MM.1S (cell line): ENCODE measurements at regions not wholly inside any gene's neighbourhood (a gene's known extent, or its start where the extent isn't known, plus 50 kb on each side); places are given as distances from the start of the nearest gene placed in this dataset.

Experiments used
- DNase-seq: peaks from one replicate; pipeline ENCODE4 v3.0.0-alpha.2; 2015
- H2AFZ ChIP-seq: fragments of 300-600 bp; sonication (generic); 2 replicates; pipeline ENCODE4 v1.6.0; 2016; ENCODE audit warnings: antibody characterized with exemption, low read length
- H3F3A ChIP-seq: fragments of 300-600 bp; sonication (generic); 2 replicates; pipeline ENCODE4 v1.6.1; 2016; ENCODE audit warnings: mild to moderate bottlenecking, antibody characterized with exemption, low read length, moderate library complexity, mixed read lengths; ENCODE audit not compliant: insufficient read depth
- H3K27ac ChIP-seq: fragments of 300-600 bp; sonication (generic); 2 replicates; pipeline ENCODE4 v1.5.1; 2016; ENCODE audit warnings: mild to moderate bottlenecking, low read length
- H3K27me3 ChIP-seq: fragments of 300-600 bp; sonication (generic); replicated peaks from 2 replicates; pipeline ENCODE4 v1.6.0; 2016; ENCODE audit warnings: low read length; ENCODE audit not compliant: insufficient read depth
- H3K36me3 ChIP-seq: fragments of 300-600 bp; sonication (generic); replicated peaks from 2 replicates; pipeline ENCODE4 v1.6.1; 2016; ENCODE audit warnings: mild to moderate bottlenecking, low read length, mixed read lengths; ENCODE audit not compliant: insufficient read depth
- H3K4me1 ChIP-seq: fragments of 300-600 bp; sonication (generic); 2 replicates; pipeline ENCODE4 v1.6.1; 2016; ENCODE audit warnings: low read length, mixed read lengths
- H3K4me2 ChIP-seq: fragments of 300-600 bp; sonication (generic); 2 replicates; pipeline ENCODE4 v1.6.0; 2016; ENCODE audit warnings: low read depth, low read length
- H3K4me3 ChIP-seq: fragments of 300-600 bp; sonication (generic); 2 replicates; pipeline ENCODE4 v1.5.1; 2016; ENCODE audit warnings: low read length, mixed read lengths
- H3K79me2 ChIP-seq: fragments of 300-600 bp; sonication (generic); 2 replicates; pipeline ENCODE4 v1.6.1; 2016; ENCODE audit warnings: mixed run types, low read length, mixed read lengths
- H3K9ac ChIP-seq: fragments of 300-600 bp; sonication (generic); 2 replicates; pipeline ENCODE4 v1.6.1; 2016; ENCODE audit warnings: low read length, mixed read lengths
- H3K9me2 ChIP-seq: fragments of 300-600 bp; sonication (generic); replicated peaks from 2 replicates; pipeline ENCODE4 v1.6.1; 2016; ENCODE audit warnings: mild to moderate bottlenecking, low read length, mixed read lengths; ENCODE audit not compliant: insufficient read depth
- H3K9me3 ChIP-seq: fragments of 300-600 bp; sonication (generic); replicated peaks from 2 replicates; pipeline ENCODE4 v1.6.1; 2016; ENCODE audit warnings: mild to moderate bottlenecking, low read length, mixed read lengths; ENCODE audit not compliant: insufficient read depth
- H4K20me1 ChIP-seq: fragments of 300-600 bp; sonication (generic); 2 replicates; pipeline ENCODE4 v1.6.1; 2016; ENCODE audit warnings: mild to moderate bottlenecking, low read length, moderate library complexity, mixed read lengths; ENCODE audit not compliant: insufficient read depth
- EZH2 ChIP-seq: fragments of 300-600 bp; sonication (generic); optimal IDR thresholded peaks from 2 replicates; pipeline ENCODE3; 2017; ENCODE audit warnings: low read depth, mild to moderate bottlenecking, antibody characterized with exemption, low read length, mixed read lengths
- EZH2phosphoT487 ChIP-seq: fragments of 300-600 bp; sonication (generic); IDR thresholded peaks from 2 replicates; pipeline ENCODE4 v1.6.1; 2018; ENCODE audit warnings: antibody characterized with exemption, low read length
- TF ChIP-seq, protein P1 (sequence below): fragments of 300-600 bp; sonication (generic); IDR thresholded peaks from 2 replicates; pipeline ENCODE4 v1.5.1; 2016; ENCODE audit warnings: antibody characterized with exemption, low read length, mixed read lengths

GRCh38 chr7:26550492-26550891 lies 258.8 kb downstream of the SNX10 start:
- Histone ChIP-seq H3K27ac (no peak overlapping the region), H2AFZ (no peak overlapping the region), H3K9me2 (no peaks in the 10 kb centered on the region), H3K79me2 (no peaks in the 10 kb centered on the region), H3K27me3 (no peaks in the 10 kb centered on the region), H3K4me1 (no peaks in the 10 kb centered on the region), H3F3A (no peaks in the 10 kb centered on the region), H3K9ac (no peak overlapping the region), H3K9me3 (no peaks in the 10 kb centered on the region), H3K36me3 (no peaks in the 10 kb centered on the region), H4K20me1 (no peaks in the 10 kb centered on the region), H3K4me2 (no peak overlapping the region), H3K4me3 (no peak overlapping the region)
- no peak for DNase-seq
- no peak for TF ChIP-seq EZH2phosphoT487
- no peak for TF ChIP-seq EZH2
- TF ChIP-seq, protein P1, sequence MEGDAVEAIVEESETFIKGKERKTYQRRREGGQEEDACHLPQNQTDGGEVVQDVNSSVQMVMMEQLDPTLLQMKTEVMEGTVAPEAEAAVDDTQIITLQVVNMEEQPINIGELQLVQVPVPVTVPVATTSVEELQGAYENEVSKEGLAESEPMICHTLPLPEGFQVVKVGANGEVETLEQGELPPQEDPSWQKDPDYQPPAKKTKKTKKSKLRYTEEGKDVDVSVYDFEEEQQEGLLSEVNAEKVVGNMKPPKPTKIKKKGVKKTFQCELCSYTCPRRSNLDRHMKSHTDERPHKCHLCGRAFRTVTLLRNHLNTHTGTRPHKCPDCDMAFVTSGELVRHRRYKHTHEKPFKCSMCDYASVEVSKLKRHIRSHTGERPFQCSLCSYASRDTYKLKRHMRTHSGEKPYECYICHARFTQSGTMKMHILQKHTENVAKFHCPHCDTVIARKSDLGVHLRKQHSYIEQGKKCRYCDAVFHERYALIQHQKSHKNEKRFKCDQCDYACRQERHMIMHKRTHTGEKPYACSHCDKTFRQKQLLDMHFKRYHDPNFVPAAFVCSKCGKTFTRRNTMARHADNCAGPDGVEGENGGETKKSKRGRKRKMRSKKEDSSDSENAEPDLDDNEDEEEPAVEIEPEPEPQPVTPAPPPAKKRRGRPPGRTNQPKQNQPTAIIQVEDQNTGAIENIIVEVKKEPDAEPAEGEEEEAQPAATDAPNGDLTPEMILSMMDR = no peak

- TF ChIP-seq, protein P1 = no peak
- TF ChIP-seq EZH2 (no peak), EZH2phosphoT487 (no peak)
- Histone ChIP-seq H4K20me1 (no peaks in the 10 kb centered on the region), H3K27ac (no peak overlapping the region), H3K36me3 (no peaks in the 10 kb centered on the region), H3F3A (no peaks in the 10 kb centered on the region), H3K9ac (no peak overlapping the region), H3K27me3 (no peaks in the 10 kb centered on the region), H2AFZ (no peak overlapping the region), H3K9me2 (no peaks in the 10 kb centered on the region), H3K4me2 (no peak overlapping the region), H3K9me3 (no peaks in the 10 kb centered on the region), H3K4me3 (no peak overlapping the region), H3K79me2 (no peaks in the 10 kb centered on the region), H3K4me1 (no peaks in the 10 kb centered on the region)
- no peak for DNase-seq
Observed at GRCh38 chr7:26551740-26552139, 260.1 kb downstream of the SNX10 start.

DNA sequence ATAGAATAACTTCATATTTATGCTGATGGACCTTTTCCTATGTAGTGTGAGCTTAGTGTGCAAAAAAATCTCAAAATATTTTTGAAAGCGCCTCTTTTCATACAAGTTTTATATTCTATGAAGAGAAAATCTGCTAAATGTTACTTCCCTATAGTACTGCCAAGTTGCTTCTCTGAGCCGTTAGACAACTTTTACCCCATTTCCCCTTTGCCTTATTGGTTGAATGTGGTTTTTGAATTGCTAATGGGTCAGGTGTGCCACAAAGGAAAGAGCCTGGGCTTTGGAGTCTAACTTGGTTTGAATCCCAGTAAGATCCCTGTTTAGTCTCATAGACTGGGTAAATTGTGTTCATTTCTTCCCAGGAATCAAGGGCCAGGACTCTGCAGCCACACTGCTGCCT lies 261.5 kb downstream of the SNX10 start:
- H3K27me3 ChIP-seq = no peaks in the 10 kb centered on the region
- no peak for DNase-seq
- no peak overlapping the region for H3K27ac ChIP-seq
- H3F3A ChIP-seq = no peaks in the 10 kb centered on the region
- no peak overlapping the region for H2AFZ ChIP-seq
- TF ChIP-seq EZH2phosphoT487 (no peak), EZH2 (no peak)
- TF ChIP-seq, protein P1 = no peak
- no peaks in the 10 kb centered on the region for H4K20me1 ChIP-seq
- no peaks in the 10 kb centered on the region for H3K4me1 ChIP-seq
- no peaks in the 10 kb centered on the region for H3K79me2 ChIP-seq
- no peak overlapping the region for H3K4me3 ChIP-seq
- no peaks in the 10 kb centered on the region for H3K9me3 ChIP-seq
- no peaks in the 10 kb centered on the region for H3K9me2 ChIP-seq
- H3K36me3 ChIP-seq = no peaks in the 10 kb centered on the region
- H3K4me2 ChIP-seq = no peak overlapping the region
- no peak overlapping the region for H3K9ac ChIP-seq
